Thoracic aorta (tissue), 2 donors: ENCODE measurements at regions not wholly inside any gene's neighbourhood (a gene's known extent, or its start where the extent isn't known, plus 50 kb on each side); places are given as distances from the start of the nearest gene placed in this dataset.

Experiments used
- ATAC-seq: fragments of 150-250 bp; one replicate; pipeline ENCODE4 v1.8.0; 2017; ENCODE audit warnings: low read depth; ENCODE audit not compliant: insufficient number of reproducible peaks, low FRiP score
- DNase-seq: peaks from one replicate; pipeline ENCODE4 v3.0.0-alpha.2; 2020; ENCODE audit warnings: low spot score
- H3K27ac ChIP-seq, 2 donors: fragments of 200-600 bp; sonication (generic); 1 replicate in 1 of 2; 2 replicates in 1 of 2; pipeline ENCODE4 v1.5.1; 2016; ENCODE audit warnings: mild to moderate bottlenecking in 2 of 2, moderate library complexity in 2 of 2
- H3K27me3 ChIP-seq: fragments of 200-600 bp; sonication (generic); replicated peaks from 2 replicates; pipeline ENCODE4 v1.6.0; 2016; ENCODE audit warnings: mild to moderate bottlenecking; ENCODE audit not compliant: insufficient read depth
- H3K36me3 ChIP-seq: fragments of 200-600 bp; sonication (generic); one replicate; pipeline ENCODE4 v1.5.1; 2016
- H3K4me1 ChIP-seq, 2 donors: fragments of 200-600 bp; sonication (generic); 1 replicate in 1 of 2; 2 replicates in 1 of 2; pipeline versions ENCODE4 v1.5.1 to v1.6.0; 2016; ENCODE audit warnings: low read depth in 2 of 2, mild to moderate bottlenecking in 1 of 2; ENCODE audit not compliant: control insufficient read depth in 1 of 2
- H3K4me3 ChIP-seq: fragments of 200-600 bp; sonication (generic); 2 replicates; pipeline ENCODE4 v1.5.1; 2016; ENCODE audit warnings: mild to moderate bottlenecking
- H3K9me3 ChIP-seq: fragments of 200-600 bp; sonication (generic); 2 replicates; pipeline ENCODE4 v1.5.1; 2016
- CTCF ChIP-seq: fragments of 200-600 bp; sonication (generic); IDR thresholded peaks from one replicate; pipeline ENCODE4 v1.5.1; 2019; ENCODE audit warnings: antibody characterized with exemption

GRCh38 chr5:68698025-68698940 is 395.5 kb upstream of the SLC30A5 start:
- Histone ChIP-seq H3K4me3 (no peak overlapping the region), H3K27me3 (no peaks in the 10 kb centered on the region), H3K27ac (no peak overlapping the region), H3K36me3 (no peaks in the 10 kb centered on the region), H3K9me3 (no peaks in the 10 kb centered on the region), H3K4me1 (no peaks in the 10 kb centered on the region)
- ATAC-seq: no peak
- DNase-seq: no peak
- no peak for TF ChIP-seq CTCF

- Histone ChIP-seq H3K36me3 (no peaks in the 10 kb centered on the region), H3K27me3 (no peaks in the 10 kb centered on the region), H3K4me3 (no peak overlapping the region), H3K27ac (no peak overlapping the region), H3K4me1 (no peaks in the 10 kb centered on the region), H3K9me3 (no peaks in the 10 kb centered on the region)
- no peak for TF ChIP-seq CTCF
- ATAC-seq (no peak), DNase-seq (no peak)
Measured at GRCh38 chr5:68699966-68700365, 393.8 kb upstream of the SLC30A5 start.

- H3K27ac ChIP-seq: no peak overlapping the region
- H3K27me3 ChIP-seq: no peaks in the 10 kb centered on the region
- no peak overlapping the region for H3K4me3 ChIP-seq
- H3K36me3 ChIP-seq: no peaks in the 10 kb centered on the region
- no peak for DNase-seq
- TF ChIP-seq CTCF: no peak
- no peak for ATAC-seq
- H3K9me3 ChIP-seq: no peaks in the 10 kb centered on the region
- H3K4me1 ChIP-seq: peaks cover 5 to 15% of the 10 kb centered on the region in 2 donors
Measured at GRCh38 chr5:68707575-68707974, 386.2 kb upstream of the SLC30A5 start.

- Histone ChIP-seq H3K27ac (no peak overlapping the region), H3K27me3 (no peaks in the 10 kb centered on the region), H3K4me3 (no peak overlapping the region), H3K9me3 (no peaks in the 10 kb centered on the region), H3K36me3 (no peaks in the 10 kb centered on the region), H3K4me1 (peaks cover 5 to 15% of the 10 kb centered on the region in 2 donors)
- DNase-seq (no peak), ATAC-seq (no peak)
- no peak for TF ChIP-seq CTCF
Measured at GRCh38 chr5:68708156-68708841, 385.5 kb upstream of the SLC30A5 start.

- Histone ChIP-seq H3K27ac (no peak overlapping the region), H3K9me3 (no peaks in the 10 kb centered on the region), H3K27me3 (no peaks in the 10 kb centered on the region), H3K4me1 (peaks cover 5 to 15% of the 10 kb centered on the region in 2 donors), H3K4me3 (no peak overlapping the region), H3K36me3 (no peaks in the 10 kb centered on the region)
- TF ChIP-seq CTCF: no peak
- ATAC-seq: no peak
- no peak for DNase-seq
Measured at GRCh38 chr5:68708842-68709170, 385.0 kb upstream of the SLC30A5 start.
